HepG2 (cell line): ENCODE measurements at regions not wholly inside any gene's neighbourhood (a gene's known extent, or its start where the extent isn't known, plus 50 kb on each side); places are given as distances from the start of the nearest gene placed in this dataset.

Source experiments
- BRD4 ChIP-seq: sonication (generic); formaldehyde crosslinking; IDR thresholded peaks from 2 replicates; pipeline ENCODE4 v1.4.0; 2020; ENCODE audit warnings: missing genetic modification reagents
- CBFB ChIP-seq: sonication (generic); formaldehyde crosslinking; IDR thresholded peaks from 2 replicates; pipeline ENCODE4 v1.4.0; 2020; ENCODE audit warnings: missing genetic modification reagents
- ETV5 ChIP-seq: IDR thresholded peaks from 2 replicates; pipeline ENCODE4 v1.6.1; 2018; ENCODE audit warnings: missing biosample characterization, missing genetic modification reagents, inconsistent platforms, borderline replicate concordance
- FOXA1 ChIP-seq, 2 experiments: fragments of 450-650 bp in 1 of 2; sonication (generic) in 1 of 2; formaldehyde crosslinking in 1 of 2; IDR thresholded peaks; 2 replicates each; pipeline versions ENCODE4 v1.4.0 to v1.6.1; 2016 to 2020; ENCODE audit warnings: missing genetic modification reagents in 1 of 2
- HINFP ChIP-seq: sonication (generic); formaldehyde crosslinking; IDR thresholded peaks from 2 replicates; pipeline ENCODE4 v1.4.0; 2020; ENCODE audit warnings: low read depth, mild to moderate bottlenecking, missing genetic modification reagents
- HNF1A ChIP-seq, 2 experiments: sonication (generic) in 1 of 2; formaldehyde crosslinking in 1 of 2; IDR thresholded peaks; 2 replicates each; pipeline versions ENCODE4 v1.4.0 to v1.6.1; 2016 to 2020; ENCODE audit warnings: borderline replicate concordance in 1 of 2, low read depth in 1 of 2, mild to moderate bottlenecking in 1 of 2, missing genetic modification reagents in 1 of 2
- SALL2 ChIP-seq: sonication (generic); formaldehyde crosslinking; IDR thresholded peaks from 2 replicates; pipeline ENCODE4 v1.8.1; 2023; ENCODE audit warnings: mild to moderate bottlenecking, missing genetic modification reagents, inconsistent platforms
- SMARCE1 ChIP-seq: fragments of 450-650 bp; IDR thresholded peaks from 2 replicates; pipeline ENCODE4 v1.6.1; 2017; ENCODE audit warnings: borderline replicate concordance
- ZBTB26 ChIP-seq: IDR thresholded peaks from 2 replicates; pipeline ENCODE4 v1.6.1; 2016; ENCODE audit warnings: missing compliant biosample characterization, missing genetic modification reagents, borderline replicate concordance
- ZNF20 ChIP-seq: sonication (generic); formaldehyde crosslinking; IDR thresholded peaks from 2 replicates; pipeline ENCODE4 v1.4.0; 2020; ENCODE audit warnings: mild to moderate bottlenecking, moderate library complexity, missing genetic modification reagents
- ZNF276 ChIP-seq: sonication (generic); formaldehyde crosslinking; IDR thresholded peaks from 2 replicates; pipeline ENCODE4 v1.4.0; 2020; ENCODE audit warnings: mild to moderate bottlenecking, low read depth, missing genetic modification reagents
- ZNF362 ChIP-seq: sonication (generic); formaldehyde crosslinking; IDR thresholded peaks from 2 replicates; pipeline ENCODE4 v1.4.0; 2020; ENCODE audit warnings: missing genetic modification reagents, mild to moderate bottlenecking, borderline replicate concordance
- ZNF383 ChIP-seq: sonication (generic); formaldehyde crosslinking; IDR thresholded peaks from 2 replicates; pipeline ENCODE4 v1.4.0; 2020; ENCODE audit warnings: missing genetic modification reagents, mild to moderate bottlenecking, borderline replicate concordance
- ZNF501 ChIP-seq: sonication (generic); formaldehyde crosslinking; IDR thresholded peaks from 2 replicates; pipeline ENCODE4 v1.5.1; 2020; ENCODE audit warnings: mild to moderate bottlenecking, moderate library complexity, missing genetic modification reagents
- ZNF530 ChIP-seq: sonication (generic); formaldehyde crosslinking; IDR thresholded peaks from 2 replicates; pipeline ENCODE4 v1.5.0; 2020; ENCODE audit warnings: low read depth, mild to moderate bottlenecking, missing genetic modification reagents
- ZNF766 ChIP-seq: sonication (generic); formaldehyde crosslinking; IDR thresholded peaks from 2 replicates; pipeline ENCODE4 v1.5.0; 2020; ENCODE audit warnings: missing genetic modification reagents, borderline replicate concordance
- ZNF816 ChIP-seq: sonication (generic); formaldehyde crosslinking; IDR thresholded peaks from 2 replicates; pipeline ENCODE4 v1.8.0; 2022; ENCODE audit warnings: missing genetic modification reagents, mild to moderate bottlenecking, borderline replicate concordance
- ZNF878 ChIP-seq: sonication (generic); formaldehyde crosslinking; IDR thresholded peaks from 2 replicates; pipeline ENCODE4 v1.8.1; 2023; ENCODE audit warnings: mild to moderate bottlenecking, missing genetic modification reagents, moderate library complexity

GRCh38 chr6:137793805-137794515 lies 73.1 kb upstream of the TNFAIP3 start (continued):
- TF ChIP-seq ZBTB26 (CRISPR knock-in tag) (0 out of 2 replicates have a peak, but pooled peaks have one; percentile 3), ZNF362 (no peak), FOXA1 (IDR thresholded peaks at IDR 0.05) (no peak), FOXA1 (CRISPR knock-in tag; IDR thresholded peaks at IDR 0.05) (peak; percentile 28; the same call in 1 of the 2 replicates), CBFB (CRISPR knock-in tag) (no peak), HINFP (CRISPR knock-in tag) (no peak), ZNF816 (CRISPR knock-in tag) (no peak), ZNF766 (CRISPR knock-in tag) (0 out of 2 replicates have a peak, but pooled peaks have one; percentile 26), ZNF276 (CRISPR knock-in tag) (no peak), SMARCE1 (no peak), HNF1A (IDR thresholded peaks at IDR 0.05; ENCODE audit: low read depth) (no peak), HNF1A (CRISPR knock-in tag; IDR thresholded peaks at IDR 0.05; ENCODE audit: borderline replicate concordance) (no peak), BRD4 (CRISPR knock-in tag) (0 out of 2 replicates have a peak, but pooled peaks have one; percentile 33), ZNF20 (CRISPR knock-in tag) (no peak), SALL2 (CRISPR knock-in tag) (0 out of 2 replicates have a peak, but pooled peaks have one; percentile 7), ZNF501 (CRISPR knock-in tag) (0 out of 2 replicates have a peak, but pooled peaks have one; percentile 20), ZNF530 (CRISPR knock-in tag) (no peak), ZNF383 (CRISPR knock-in tag) (no peak), ETV5 (no peak), ZNF878 (CRISPR knock-in tag) (no peak)
